ENCODE measurements at regions not wholly inside any gene's neighbourhood (a gene's known extent, or its start where the extent isn't known, plus 50 kb on each side); places are given as distances from the start of the nearest gene placed in this dataset.

DNA sequence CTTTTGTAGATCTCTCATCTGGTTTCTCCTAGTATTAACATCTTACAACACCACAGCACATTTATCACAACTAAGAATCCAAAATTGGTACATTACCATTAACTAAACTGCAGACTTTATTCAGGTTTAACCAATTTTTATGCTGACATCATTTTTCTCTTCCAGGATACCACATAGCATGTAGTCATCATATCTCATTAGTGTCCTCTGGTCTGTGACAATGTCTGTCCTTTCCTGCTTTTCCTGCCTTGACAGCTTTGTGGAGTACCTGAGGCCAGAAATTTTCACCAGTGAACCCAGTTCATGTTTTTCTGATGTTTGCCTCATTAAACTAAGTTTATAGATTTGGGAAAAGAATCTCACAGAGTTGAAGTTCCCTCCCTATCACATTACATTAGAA lies 294.7 kb upstream of the TNC start:
- TF ChIP-seq, protein P1, sequence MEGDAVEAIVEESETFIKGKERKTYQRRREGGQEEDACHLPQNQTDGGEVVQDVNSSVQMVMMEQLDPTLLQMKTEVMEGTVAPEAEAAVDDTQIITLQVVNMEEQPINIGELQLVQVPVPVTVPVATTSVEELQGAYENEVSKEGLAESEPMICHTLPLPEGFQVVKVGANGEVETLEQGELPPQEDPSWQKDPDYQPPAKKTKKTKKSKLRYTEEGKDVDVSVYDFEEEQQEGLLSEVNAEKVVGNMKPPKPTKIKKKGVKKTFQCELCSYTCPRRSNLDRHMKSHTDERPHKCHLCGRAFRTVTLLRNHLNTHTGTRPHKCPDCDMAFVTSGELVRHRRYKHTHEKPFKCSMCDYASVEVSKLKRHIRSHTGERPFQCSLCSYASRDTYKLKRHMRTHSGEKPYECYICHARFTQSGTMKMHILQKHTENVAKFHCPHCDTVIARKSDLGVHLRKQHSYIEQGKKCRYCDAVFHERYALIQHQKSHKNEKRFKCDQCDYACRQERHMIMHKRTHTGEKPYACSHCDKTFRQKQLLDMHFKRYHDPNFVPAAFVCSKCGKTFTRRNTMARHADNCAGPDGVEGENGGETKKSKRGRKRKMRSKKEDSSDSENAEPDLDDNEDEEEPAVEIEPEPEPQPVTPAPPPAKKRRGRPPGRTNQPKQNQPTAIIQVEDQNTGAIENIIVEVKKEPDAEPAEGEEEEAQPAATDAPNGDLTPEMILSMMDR (IDR thresholded peaks at IDR 0.05; ENCODE audit: low read length), result no peak
- TF ChIP-seq EZH2 (optimal IDR thresholded peaks at IDR 0.05; ENCODE audit: low read depth, low read length), result no peak
